ENCODE measurements at regions not wholly inside any gene's neighbourhood (a gene's known extent, or its start where the extent isn't known, plus 50 kb on each side); places are given as distances from the start of the nearest gene placed in this dataset.

GRCh38 chr2:136208682-136209420 is 90.9 kb upstream of the CXCR4 start:
- ChIA-PET POLR2A (no interaction called here), CTCF (no interaction called here)
- TF ChIP-seq TARDBP (IDR thresholded peaks at IDR 0.05) (no peak), ARNT (IDR thresholded peaks at IDR 0.05) (no peak), FOXM1 (IDR thresholded peaks at IDR 0.05; ENCODE audit: borderline replicate concordance) (no peak), NFRKB (IDR thresholded peaks at IDR 0.05) (no peak), ZNF384 (IDR thresholded peaks at IDR 0.05) (no peak), PKNOX1 (IDR thresholded peaks at IDR 0.05) (no peak), FOXA1 (IDR thresholded peaks at IDR 0.05) (no peak), HDGF (IDR thresholded peaks at IDR 0.05; ENCODE audit: borderline replicate concordance) (no peak), SP1 (IDR thresholded peaks at IDR 0.05) (no peak), FOXK2 (IDR thresholded peaks at IDR 0.05) (no peak), CTBP1 (IDR thresholded peaks at IDR 0.05; ENCODE audit: borderline replicate concordance) (no peak), SUZ12 (IDR thresholded peaks at IDR 0.05) (no peak), ELF4 (IDR thresholded peaks at IDR 0.05) (no peak), LEF1 (IDR thresholded peaks at IDR 0.05; ENCODE audit: borderline replicate concordance) (no peak), BHLHE40 (IDR thresholded peaks at IDR 0.05; ENCODE audit: borderline replicate concordance) (no peak), L3MBTL2 (conservative IDR thresholded peaks at IDR 0.05) (no peak)
- DNase-seq (ENCODE audit: extremely low spot score): no peak

- no peak for DNase-seq (ENCODE audit: extremely low spot score)
- ChIA-PET CTCF (no interaction called here), POLR2A (interaction anchor here (1.1 kb wide), 1 partner anchor 12 kb away, joined by 3 read pairs; no protein-coding TSS in a partner anchor)
- TF ChIP-seq BHLHE40 (IDR thresholded peaks at IDR 0.05; ENCODE audit: borderline replicate concordance) (no peak), LEF1 (IDR thresholded peaks at IDR 0.05; ENCODE audit: borderline replicate concordance) (no peak), NFRKB (IDR thresholded peaks at IDR 0.05) (no peak), ELF4 (IDR thresholded peaks at IDR 0.05) (no peak), FOXK2 (IDR thresholded peaks at IDR 0.05) (no peak), L3MBTL2 (conservative IDR thresholded peaks at IDR 0.05) (no peak), HDGF (IDR thresholded peaks at IDR 0.05; ENCODE audit: borderline replicate concordance) (no peak), TARDBP (IDR thresholded peaks at IDR 0.05) (no peak), ARNT (IDR thresholded peaks at IDR 0.05) (no peak), FOXM1 (IDR thresholded peaks at IDR 0.05; ENCODE audit: borderline replicate concordance) (no peak), CTBP1 (IDR thresholded peaks at IDR 0.05; ENCODE audit: borderline replicate concordance) (no peak), PKNOX1 (IDR thresholded peaks at IDR 0.05) (no peak), SUZ12 (IDR thresholded peaks at IDR 0.05) (no peak), SP1 (IDR thresholded peaks at IDR 0.05) (no peak), ZNF384 (IDR thresholded peaks at IDR 0.05) (no peak), FOXA1 (IDR thresholded peaks at IDR 0.05) (no peak)
These were observed 89.7 kb upstream of the CXCR4 start for GRCh38 chr2:136207665-136208064.

GRCh38 chr2:136207030-136207623 is 89.2 kb upstream of the CXCR4 start:
- no peak for TF ChIP-seq BHLHE40 (IDR thresholded peaks at IDR 0.05; ENCODE audit: borderline replicate concordance)
- TF ChIP-seq NFRKB (IDR thresholded peaks at IDR 0.05): no peak
- no peak for TF ChIP-seq LEF1 (IDR thresholded peaks at IDR 0.05; ENCODE audit: borderline replicate concordance)
- TF ChIP-seq FOXA1 (IDR thresholded peaks at IDR 0.05): no peak
- no peak for TF ChIP-seq FOXM1 (IDR thresholded peaks at IDR 0.05; ENCODE audit: borderline replicate concordance)
- TF ChIP-seq L3MBTL2 (conservative IDR thresholded peaks at IDR 0.05): no peak
- TF ChIP-seq CTBP1 (IDR thresholded peaks at IDR 0.05; ENCODE audit: borderline replicate concordance): no peak
- no peak for TF ChIP-seq ARNT (IDR thresholded peaks at IDR 0.05)
- TF ChIP-seq PKNOX1 (IDR thresholded peaks at IDR 0.05): no peak
- TF ChIP-seq SP1 (IDR thresholded peaks at IDR 0.05): no peak
- no peak for TF ChIP-seq FOXK2 (IDR thresholded peaks at IDR 0.05)
- TF ChIP-seq ZNF384 (IDR thresholded peaks at IDR 0.05): no peak
- no peak for TF ChIP-seq ELF4 (IDR thresholded peaks at IDR 0.05)
- no peak for TF ChIP-seq SUZ12 (IDR thresholded peaks at IDR 0.05)
- no peak for TF ChIP-seq HDGF (IDR thresholded peaks at IDR 0.05; ENCODE audit: borderline replicate concordance)
- no peak for TF ChIP-seq TARDBP (IDR thresholded peaks at IDR 0.05)
- CTCF ChIA-PET: no interaction called here
- POLR2A ChIA-PET: interaction anchor here (1.1 kb wide), 1 partner anchor 12 kb away, joined by 3 read pairs; no protein-coding TSS in a partner anchor
- no peak for DNase-seq (ENCODE audit: extremely low spot score)

- CTCF ChIA-PET: no interaction called here
- DNase-seq (ENCODE audit: extremely low spot score): no peak
- POLR2A ChIA-PET: no interaction called here
- TF ChIP-seq NFRKB (IDR thresholded peaks at IDR 0.05) (no peak), CTBP1 (IDR thresholded peaks at IDR 0.05; ENCODE audit: borderline replicate concordance) (no peak), HDGF (IDR thresholded peaks at IDR 0.05; ENCODE audit: borderline replicate concordance) (no peak), ARNT (IDR thresholded peaks at IDR 0.05) (no peak), L3MBTL2 (conservative IDR thresholded peaks at IDR 0.05) (no peak)
These were observed 88.7 kb upstream of the CXCR4 start for GRCh38 chr2:136206613-136207012.

GRCh38 chr2:136205615-136206014 is 87.7 kb upstream of the CXCR4 start:
- no peak for TF ChIP-seq CTBP1 (IDR thresholded peaks at IDR 0.05; ENCODE audit: borderline replicate concordance)
- TF ChIP-seq PKNOX1 (IDR thresholded peaks at IDR 0.05): no peak
- no peak for TF ChIP-seq LEF1 (IDR thresholded peaks at IDR 0.05; ENCODE audit: borderline replicate concordance)
- TF ChIP-seq ZNF384 (IDR thresholded peaks at IDR 0.05): no peak
- TF ChIP-seq FOXA1 (IDR thresholded peaks at IDR 0.05): no peak
- no peak for TF ChIP-seq FOXK2 (IDR thresholded peaks at IDR 0.05)
- no peak for TF ChIP-seq BHLHE40 (IDR thresholded peaks at IDR 0.05; ENCODE audit: borderline replicate concordance)
- TF ChIP-seq NFRKB (IDR thresholded peaks at IDR 0.05): no peak
- TF ChIP-seq FOXM1 (IDR thresholded peaks at IDR 0.05; ENCODE audit: borderline replicate concordance): no peak
- TF ChIP-seq HDGF (IDR thresholded peaks at IDR 0.05; ENCODE audit: borderline replicate concordance): no peak
- TF ChIP-seq TARDBP (IDR thresholded peaks at IDR 0.05): no peak
- TF ChIP-seq ELF4 (IDR thresholded peaks at IDR 0.05): no peak
- no peak for TF ChIP-seq SP1 (IDR thresholded peaks at IDR 0.05)
- TF ChIP-seq SUZ12 (IDR thresholded peaks at IDR 0.05): no peak
- TF ChIP-seq ARNT (IDR thresholded peaks at IDR 0.05): no peak
- CTCF ChIA-PET: no interaction called here
- DNase-seq (ENCODE audit: extremely low spot score): no peak
- POLR2A ChIA-PET: no interaction called here

Measured in HEK293T (cell line).